Smooth muscle cell (in vitro differentiated cells): ENCODE measurements at regions not wholly inside any gene's neighbourhood (a gene's known extent, or its start where the extent isn't known, plus 50 kb on each side); places are given as distances from the start of the nearest gene placed in this dataset.

ENCODE experiments used
- DNase-seq: peaks from one replicate; lab custom pipeline; 2025; ENCODE audit not compliant: unreplicated experiment; lab: John Stamatoyannopoulos, UW
- H2AFZ ChIP-seq: fragments of 200-600 bp; sonication (generic); 2 replicates; pipeline ENCODE4 v1.6.0; 2016; ENCODE audit warnings: antibody characterized with exemption, low read depth, mild to moderate bottlenecking
- H3F3A ChIP-seq: fragments of 200-600 bp; sonication (generic); 2 replicates; pipeline ENCODE4 v1.6.0; 2017; ENCODE audit warnings: antibody characterized with exemption, low read depth
- H3K27ac ChIP-seq: fragments of 200-600 bp; sonication (generic); 2 replicates; pipeline ENCODE4 v1.5.1; 2016; ENCODE audit warnings: low read depth, mild to moderate bottlenecking
- H3K27me3 ChIP-seq: fragments of 200-600 bp; sonication (generic); 2 replicates; pipeline ENCODE4 v1.6.1; 2016; ENCODE audit warnings: low read depth, mild to moderate bottlenecking
- H3K36me3 ChIP-seq: fragments of 200-600 bp; sonication (generic); 2 replicates; pipeline ENCODE4 v1.5.1; 2016; ENCODE audit warnings: low read depth
- H3K4me1 ChIP-seq: fragments of 200-600 bp; sonication (generic); 2 replicates; pipeline ENCODE4 v1.5.1; 2016; ENCODE audit warnings: low read depth
- H3K4me2 ChIP-seq: fragments of 200-600 bp; sonication (generic); 2 replicates; pipeline ENCODE4 v1.6.0; 2016; ENCODE audit warnings: mild to moderate bottlenecking
- H3K4me3 ChIP-seq: fragments of 200-600 bp; sonication (generic); 2 replicates; pipeline ENCODE4 v1.5.1; 2016; ENCODE audit warnings: mild to moderate bottlenecking
- H3K79me2 ChIP-seq: fragments of 200-600 bp; sonication (generic); 2 replicates; pipeline ENCODE4 v1.6.0; 2016; ENCODE audit warnings: low read depth, mild to moderate bottlenecking
- H3K9ac ChIP-seq: fragments of 200-600 bp; sonication (generic); 2 replicates; pipeline ENCODE4 v1.6.0; 2016; ENCODE audit warnings: low read depth
- H3K9me3 ChIP-seq: fragments of 200-600 bp; sonication (generic); replicated peaks from 2 replicates; pipeline ENCODE4 v1.5.1; 2016; ENCODE audit warnings: low read depth
- H4K20me1 ChIP-seq: fragments of 200-600 bp; sonication (generic); 2 replicates; pipeline ENCODE4 v1.6.0; 2016; ENCODE audit warnings: low read depth
- CTCF ChIP-seq: fragments of 200-600 bp; sonication (generic); IDR thresholded peaks from 2 replicates; pipeline ENCODE4 v1.5.1; 2017; ENCODE audit warnings: borderline replicate concordance, mild to moderate bottlenecking, antibody characterized with exemption; ENCODE audit not compliant: insufficient read depth, poor library complexity, severe bottlenecking
- WGBS: methylation state at CpG from one replicate; pipeline ENCODE4 v1.1.7; 2016; ENCODE audit warnings: low lambda C conversion rate; 5-methylcytosine and 5-hydroxymethylcytosine counted together

GRCh38 chr12:97912943-97913342 lies 450.3 kb downstream of the RMST start:
- no peaks in the 10 kb centered on the region for H3K36me3 ChIP-seq
- no peaks in the 10 kb centered on the region for H3F3A ChIP-seq
- no peak overlapping the region for H3K9ac ChIP-seq
- DNase-seq, result no peak
- H3K27ac ChIP-seq, result no peak overlapping the region
- no peak overlapping the region for H2AFZ ChIP-seq
- WGBS, result 88% methylated on average over 2 of the region's 2 CpGs
- H4K20me1 ChIP-seq, result no peaks in the 10 kb centered on the region
- no peaks in the 10 kb centered on the region for H3K27me3 ChIP-seq
- no peak overlapping the region for H3K4me3 ChIP-seq
- H3K9me3 ChIP-seq, result no peaks in the 10 kb centered on the region
- TF ChIP-seq CTCF, result no peak
- no peaks in the 10 kb centered on the region for H3K79me2 ChIP-seq
- no peak overlapping the region for H3K4me2 ChIP-seq
- no peaks in the 10 kb centered on the region for H3K4me1 ChIP-seq

- no peaks in the 10 kb centered on the region for H4K20me1 ChIP-seq
- no peaks in the 10 kb centered on the region for H3K27me3 ChIP-seq
- peak overlapping the region; percentile 74 for H3K9ac ChIP-seq
- DNase-seq, result no peak
- H3K9me3 ChIP-seq, result no peaks in the 10 kb centered on the region
- peak overlapping the region; percentile 7 for H2AFZ ChIP-seq
- no peaks in the 10 kb centered on the region for H3K79me2 ChIP-seq
- H3F3A ChIP-seq, result no peaks in the 10 kb centered on the region
- H3K4me3 ChIP-seq, result no peak overlapping the region
- TF ChIP-seq CTCF, result no peak
- H3K27ac ChIP-seq, result peak overlapping the region; percentile 97
- H3K36me3 ChIP-seq, result no peaks in the 10 kb centered on the region
- 32% methylated on average over 1 of the region's 1 CpG for WGBS
- no peaks in the 10 kb centered on the region for H3K4me1 ChIP-seq
- H3K4me2 ChIP-seq, result no peak overlapping the region
Observed at GRCh38 chr12:97921979-97922722, 459.5 kb downstream of the RMST start.

GRCh38 chr12:97923546-97923945 lies 460.9 kb downstream of the RMST start:
- Histone ChIP-seq H3K4me1 (no peaks in the 10 kb centered on the region), H3K79me2 (no peaks in the 10 kb centered on the region), H4K20me1 (no peaks in the 10 kb centered on the region), H2AFZ (no peak overlapping the region), H3K9ac (no peak overlapping the region), H3F3A (no peaks in the 10 kb centered on the region), H3K4me2 (no peak overlapping the region), H3K9me3 (no peaks in the 10 kb centered on the region), H3K36me3 (no peaks in the 10 kb centered on the region), H3K4me3 (no peak overlapping the region), H3K27me3 (no peaks in the 10 kb centered on the region), H3K27ac (no peak overlapping the region)
- WGBS, result 94% methylated on average over 2 of the region's 2 CpGs
- no peak for TF ChIP-seq CTCF
- no peak for DNase-seq

- no peak for TF ChIP-seq CTCF
- H3K79me2 ChIP-seq, result no peaks in the 10 kb centered on the region
- H3K4me2 ChIP-seq, result no peak overlapping the region
- no peak overlapping the region for H3K9ac ChIP-seq
- no peak overlapping the region for H3K4me3 ChIP-seq
- H2AFZ ChIP-seq, result no peak overlapping the region
- WGBS, result 74% methylated on average over 4 of the region's 4 CpGs
- H3K4me1 ChIP-seq, result no peaks in the 10 kb centered on the region
- H3K36me3 ChIP-seq, result no peaks in the 10 kb centered on the region
- DNase-seq, result no peak
- H4K20me1 ChIP-seq, result no peaks in the 10 kb centered on the region
- no peaks in the 10 kb centered on the region for H3F3A ChIP-seq
- no peaks in the 10 kb centered on the region for H3K9me3 ChIP-seq
- H3K27me3 ChIP-seq, result no peaks in the 10 kb centered on the region
- H3K27ac ChIP-seq, result no peak overlapping the region
Observed at GRCh38 chr12:97924122-97924521, 461.5 kb downstream of the RMST start.
